Keratinocyte (primary cell): ENCODE measurements at regions not wholly inside any gene's neighbourhood (a gene's known extent, or its start where the extent isn't known, plus 50 kb on each side); places are given as distances from the start of the nearest gene placed in this dataset.

Source experiments
- DNase-seq: peaks from one replicate; pipeline ENCODE4 v3.0.0-alpha.2; 2011; ENCODE audit warnings: low read depth, missing footprints, low spot score
- FAIRE-seq: peaks from 2 replicates; lab custom pipeline; 2011; peaks lifted over from hg19 to GRCh38; lab: Jason Lieb, UNC
- H2AFZ ChIP-seq: 2 replicates; pipeline ENCODE4 v1.6.0; 2012; ENCODE audit warnings: low read length, control low read depth, inconsistent platforms; ENCODE audit not compliant: control insufficient read depth
- H3K27ac ChIP-seq: 2 replicates; pipeline ENCODE4 v1.5.1; 2011; ENCODE audit warnings: low read length; ENCODE audit not compliant: control insufficient read depth, insufficient read depth
- H3K27me3 ChIP-seq: 3 replicates; pipeline ENCODE4 v1.6.0; 2011; ENCODE audit warnings: low read length; ENCODE audit not compliant: control insufficient read depth, insufficient read depth; ENCODE audit errors: extremely low read depth
- H3K36me3 ChIP-seq, 2 experiments: 2 replicates in 1 of 2; 3 replicates in 1 of 2; pipeline ENCODE4 v1.5.1; 2011; ENCODE audit warnings: low read length in 2 of 2, mild to moderate bottlenecking in 1 of 2; ENCODE audit not compliant: control insufficient read depth in 2 of 2, insufficient read depth in 2 of 2; ENCODE audit errors: extremely low read depth in 1 of 2
- H3K4me1 ChIP-seq: 3 replicates; pipeline ENCODE4 v1.5.1; 2011; ENCODE audit warnings: low read length; ENCODE audit not compliant: control insufficient read depth, insufficient read depth; ENCODE audit errors: extremely low read depth
- H3K4me2 ChIP-seq: 3 replicates; pipeline ENCODE4 v1.6.0; 2011; ENCODE audit warnings: low read depth, low read length; ENCODE audit not compliant: control insufficient read depth, insufficient read depth; ENCODE audit errors: extremely low read depth
- H3K4me3 ChIP-seq, 3 experiments: fragments of 200-600 bp in 1 of 3; sonication (generic) in 1 of 3; 2 replicates in 2 of 3; 3 replicates in 1 of 3; pipeline ENCODE4 v1.5.1; 2011 to 2016; ENCODE audit warnings: low read length in 3 of 3, mild to moderate bottlenecking in 3 of 3, control low read depth in 2 of 3, inconsistent platforms in 1 of 3, low read depth in 1 of 3, mixed read lengths in 1 of 3, mixed run types in 1 of 3, moderate library complexity in 1 of 3; ENCODE audit not compliant: control insufficient read depth in 2 of 3, insufficient read depth in 2 of 3; ENCODE audit errors: extremely low read depth in 1 of 3
- H3K79me2 ChIP-seq: 2 replicates; pipeline ENCODE4 v1.6.0; 2012; ENCODE audit warnings: low read length; ENCODE audit not compliant: control insufficient read depth, insufficient read depth
- H3K9ac ChIP-seq: 3 replicates; pipeline ENCODE4 v1.6.0; 2011; ENCODE audit warnings: low read length; ENCODE audit not compliant: control insufficient read depth, insufficient read depth; ENCODE audit errors: extremely low read depth
- H3K9me1 ChIP-seq: 3 replicates; pipeline ENCODE4 v1.6.0; 2011; ENCODE audit warnings: low read length; ENCODE audit not compliant: control insufficient read depth, insufficient read depth; ENCODE audit errors: extremely low read depth
- H3K9me3 ChIP-seq: 2 replicates; pipeline ENCODE4 v1.5.1; 2012; ENCODE audit warnings: low read depth, low read length; ENCODE audit not compliant: control insufficient read depth
- H4K20me1 ChIP-seq: 3 replicates; pipeline ENCODE4 v1.6.0; 2011; ENCODE audit warnings: low read length; ENCODE audit not compliant: control insufficient read depth, insufficient read depth; ENCODE audit errors: extremely low read depth
- EZH2 ChIP-seq: IDR thresholded peaks from one replicate; pipeline ENCODE4 v1.6.1; 2012; ENCODE audit warnings: inconsistent platforms, mild to moderate bottlenecking, low read length, moderate library complexity
- dilution Hi-C: fragments of 300-500 bp; cut with MboI; formaldehyde crosslinking; loops from one replicate; pipeline ENCODE4 v1.7.0; 2020; ENCODE audit warnings: low sequenced_read_pairs; ENCODE audit not compliant: extremely low pct_ligation_motif_present
- TF ChIP-seq, protein P1 (sequence below), 3 experiments: IDR thresholded peaks in 1 of 3; conservative IDR thresholded peaks in 1 of 3; optimal IDR thresholded peaks in 1 of 3; 2 replicates in 2 of 3; 3 replicates in 1 of 3; pipeline versions ENCODE3 to v1.5.1; 2011; ENCODE audit warnings: low read length in 3 of 3, mild to moderate bottlenecking in 3 of 3, moderate library complexity in 2 of 3, control low read depth in 1 of 3, inconsistent platforms in 1 of 3; ENCODE audit not compliant: insufficient read depth in 2 of 3; ENCODE audit errors: extremely low read depth in 1 of 3

DNA sequence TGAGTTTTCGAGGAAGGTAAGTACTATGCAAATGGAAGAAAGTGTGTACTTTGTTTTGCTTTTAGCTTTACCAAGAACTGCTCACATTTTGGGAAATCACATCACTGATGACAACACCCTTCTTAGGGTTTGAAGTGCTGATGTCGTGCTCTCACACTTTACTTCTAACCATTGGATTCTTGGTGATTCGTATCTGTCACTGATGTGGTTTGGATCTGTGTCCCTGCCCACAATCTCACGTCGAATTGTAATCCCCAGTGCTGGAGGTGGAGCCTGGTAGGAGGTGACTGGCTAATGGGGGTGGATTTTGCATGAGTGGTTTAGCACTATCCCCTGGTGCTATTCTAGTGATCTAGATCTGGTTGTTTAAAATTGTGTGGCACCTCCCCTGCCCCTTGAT lies 75.4 kb upstream of the RGMA start:
- Histone ChIP-seq H3K27ac (no peak overlapping the region), H4K20me1 (no peaks in the 10 kb centered on the region), H2AFZ (no peak overlapping the region), H3K4me3 (no peak overlapping the region), H3K79me2 (no peaks in the 10 kb centered on the region), H3K9ac (no peak overlapping the region), H3K9me3 (no peaks in the 10 kb centered on the region), H3K9me1 (no peaks in the 10 kb centered on the region), H3K27me3 (no peaks in the 10 kb centered on the region), H3K4me2 (no peak overlapping the region), H3K36me3 (no peaks in the 10 kb centered on the region), H3K4me1 (no peaks in the 10 kb centered on the region)
- DNase-seq (no peak), FAIRE-seq (no peak)
- dilution Hi-C loops, result no loop called here
- TF ChIP-seq EZH2, result no peak
- TF ChIP-seq, protein P1, sequence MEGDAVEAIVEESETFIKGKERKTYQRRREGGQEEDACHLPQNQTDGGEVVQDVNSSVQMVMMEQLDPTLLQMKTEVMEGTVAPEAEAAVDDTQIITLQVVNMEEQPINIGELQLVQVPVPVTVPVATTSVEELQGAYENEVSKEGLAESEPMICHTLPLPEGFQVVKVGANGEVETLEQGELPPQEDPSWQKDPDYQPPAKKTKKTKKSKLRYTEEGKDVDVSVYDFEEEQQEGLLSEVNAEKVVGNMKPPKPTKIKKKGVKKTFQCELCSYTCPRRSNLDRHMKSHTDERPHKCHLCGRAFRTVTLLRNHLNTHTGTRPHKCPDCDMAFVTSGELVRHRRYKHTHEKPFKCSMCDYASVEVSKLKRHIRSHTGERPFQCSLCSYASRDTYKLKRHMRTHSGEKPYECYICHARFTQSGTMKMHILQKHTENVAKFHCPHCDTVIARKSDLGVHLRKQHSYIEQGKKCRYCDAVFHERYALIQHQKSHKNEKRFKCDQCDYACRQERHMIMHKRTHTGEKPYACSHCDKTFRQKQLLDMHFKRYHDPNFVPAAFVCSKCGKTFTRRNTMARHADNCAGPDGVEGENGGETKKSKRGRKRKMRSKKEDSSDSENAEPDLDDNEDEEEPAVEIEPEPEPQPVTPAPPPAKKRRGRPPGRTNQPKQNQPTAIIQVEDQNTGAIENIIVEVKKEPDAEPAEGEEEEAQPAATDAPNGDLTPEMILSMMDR (optimal IDR thresholded peaks at IDR 0.05 in 1 of 3, IDR thresholded peaks at IDR 0.05 in 1 of 3, conservative IDR thresholded peaks at IDR 0.05 in 1 of 3; ENCODE audit: extremely low read depth in 1 of 3, insufficient read depth in 2 of 3, low read length in 3 of 3), result no peak

DNA sequence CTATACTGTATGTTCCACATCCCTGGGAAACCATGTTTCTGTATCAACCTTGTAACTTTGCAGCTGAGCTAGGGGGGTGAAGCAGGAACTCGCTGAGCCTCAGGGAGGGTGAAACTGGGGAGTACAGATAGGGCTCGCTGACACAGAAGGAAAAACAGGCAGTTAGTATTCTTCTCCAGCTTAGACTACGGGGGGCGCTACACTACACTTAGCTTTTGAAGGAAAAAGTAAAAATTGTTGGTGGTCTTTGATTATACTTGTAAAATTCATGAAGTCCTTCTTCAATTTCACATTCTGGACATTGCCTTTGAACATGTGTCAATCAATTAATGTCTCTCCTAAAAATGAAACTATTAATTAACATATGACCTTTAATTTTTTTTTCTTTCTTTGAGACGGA lies 73.5 kb upstream of the RGMA start:
- H3K4me2 ChIP-seq, result no peak overlapping the region
- DNase-seq (no peak), FAIRE-seq (no peak)
- no peaks in the 10 kb centered on the region for H3K36me3 ChIP-seq
- no peak overlapping the region for H3K27ac ChIP-seq
- no peaks in the 10 kb centered on the region for H4K20me1 ChIP-seq
- no peak overlapping the region for H2AFZ ChIP-seq
- H3K9me1 ChIP-seq, result no peaks in the 10 kb centered on the region
- no peak overlapping the region for H3K9ac ChIP-seq
- no peak for TF ChIP-seq EZH2
- TF ChIP-seq, protein P1 (optimal IDR thresholded peaks at IDR 0.05 in 1 of 3, IDR thresholded peaks at IDR 0.05 in 1 of 3, conservative IDR thresholded peaks at IDR 0.05 in 1 of 3; ENCODE audit: extremely low read depth in 1 of 3, insufficient read depth in 2 of 3, low read length in 3 of 3), result no peak
- H3K27me3 ChIP-seq, result no peaks in the 10 kb centered on the region
- dilution Hi-C loops, result no loop called here
- H3K4me3 ChIP-seq, result no peak overlapping the region
- no peaks in the 10 kb centered on the region for H3K79me2 ChIP-seq
- H3K4me1 ChIP-seq, result no peaks in the 10 kb centered on the region
- H3K9me3 ChIP-seq, result no peaks in the 10 kb centered on the region
